ENCODE measurements at regions not wholly inside any gene's neighbourhood (a gene's known extent, or its start where the extent isn't known, plus 50 kb on each side); places are given as distances from the start of the nearest gene placed in this dataset.

GRCh38 chr3:67940210-67940952 is 286.0 kb upstream of the SUCLG2 start:
- no peak for TF ChIP-seq SIN3A (IDR thresholded peaks at IDR 0.05; ENCODE audit: borderline replicate concordance, insufficient read depth, low read length)
- no peak for TF ChIP-seq POLR2AphosphoS5 (IDR thresholded peaks at IDR 0.05; ENCODE audit: low read depth, low read length)
